HepG2 (cell line): ENCODE measurements at regions not wholly inside any gene's neighbourhood (a gene's known extent, or its start where the extent isn't known, plus 50 kb on each side); places are given as distances from the start of the nearest gene placed in this dataset.

Experiments used
- ATAC-seq: fragments of 200-7000 bp; cut with Tn5 transposase; 3 replicates; pipeline ENCODE4 v1.9.1; 2020; ENCODE audit warnings: mild to moderate bottlenecking, moderate library complexity
- BruUV-seq: library from RNA; stranded (reverse); fragments of 400-500 nt; replicated peaks from 2 replicates; lab custom pipeline; 2021; lab: Mats Ljungman, UMichigan
- CTCF ChIA-PET: fragments of 300-600 bp; formaldehyde crosslinking; extraction: SDS; loops from one replicate; lab custom pipeline; 2021; ENCODE audit warnings: low total read pairs, inconsistent platforms, low intra/inter-chr PET ratio; lab: Yijun Ruan, JAX
- POLR2A ChIA-PET: fragments of 350-600 bp; sonication (Branson Sonifier 250); formaldehyde crosslinking; loops from one replicate; lab custom pipeline; 2020; ENCODE audit warnings: antibody characterized with exemption, inconsistent platforms; lab: Yijun Ruan, JAX
- DNase-seq: peaks from one replicate; pipeline ENCODE4 v3.0.0-alpha.2; 2015; ENCODE audit warnings: low spot score
- FAIRE-seq: peaks from 3 replicates; lab custom pipeline; 2011; peaks lifted over from hg19 to GRCh38; lab: Jason Lieb, UNC
- H2AFZ ChIP-seq: one replicate; pipeline ENCODE4 v1.6.1; 2011; ENCODE audit warnings: low read length, inconsistent platforms
- H3K27ac ChIP-seq: fragments of 300-600 bp; 3 replicates; pipeline ENCODE4 v1.8.0; 2011; ENCODE audit warnings: mixed run types, mild to moderate bottlenecking, mixed read lengths, low read length, inconsistent platforms; ENCODE audit not compliant: insufficient read depth; ENCODE audit errors: extremely low read length
- H3K27me3 ChIP-seq, 2 experiments: fragments of 200-600 bp in 1 of 2; 2 replicates in 1 of 2; 3 replicates in 1 of 2; pipeline versions ENCODE4 v1.6.0 to v1.8.0; 2011; ENCODE audit warnings: low read length in 2 of 2, mild to moderate bottlenecking in 2 of 2, moderate library complexity in 2 of 2, inconsistent platforms in 1 of 2; ENCODE audit not compliant: insufficient read depth in 2 of 2, control insufficient read depth in 1 of 2
- H3K36me3 ChIP-seq, 2 experiments: fragments of 200-600 bp in 1 of 2; replicated peaks in 1 of 2; 2 replicates in 1 of 2; 3 replicates in 1 of 2; pipeline versions ENCODE4 v1.5.1 to v1.8.0; 2011; ENCODE audit warnings: low read length in 2 of 2, inconsistent platforms in 1 of 2; ENCODE audit not compliant: insufficient read depth in 2 of 2, control insufficient read depth in 1 of 2
- H3K4me1 ChIP-seq: 2 replicates; pipeline ENCODE4 v1.5.1; 2012; ENCODE audit warnings: low read length, inconsistent platforms; ENCODE audit not compliant: insufficient read depth
- H3K4me2 ChIP-seq: 2 replicates; pipeline ENCODE4 v1.6.0; 2011; ENCODE audit warnings: low read depth, low read length, inconsistent platforms
- H3K4me3 ChIP-seq, 3 experiments: fragments of 200-600 bp in 1 of 3; sonication (generic), shearing (Covaris generic) in 1 of 3; replicated peaks in 1 of 3; 2 replicates each; pipeline ENCODE4 v1.5.1; 2011 to 2016; ENCODE audit warnings: low read length in 3 of 3, inconsistent platforms in 2 of 3, low read depth in 2 of 3, mild to moderate bottlenecking in 2 of 3, control low read depth in 1 of 3, mixed read lengths in 1 of 3; ENCODE audit not compliant: insufficient read depth in 1 of 3
- H3K79me2 ChIP-seq: one replicate; pipeline ENCODE4 v1.6.1; 2011; ENCODE audit warnings: low read length, inconsistent platforms; ENCODE audit not compliant: insufficient read depth
- H3K9ac ChIP-seq: 2 replicates; pipeline ENCODE4 v1.6.0; 2011; ENCODE audit warnings: mild to moderate bottlenecking, low read depth, low read length, inconsistent platforms; ENCODE audit not compliant: insufficient read depth
- H3K9me3 ChIP-seq: 2 replicates; pipeline ENCODE4 v1.5.1; 2012; ENCODE audit warnings: mild to moderate bottlenecking, low read length
- H4K20me1 ChIP-seq: 2 replicates; pipeline ENCODE4 v1.6.0; 2011; ENCODE audit warnings: inconsistent platforms, mild to moderate bottlenecking, low read length, moderate library complexity; ENCODE audit not compliant: insufficient read depth
- ATAD3A ChIP-seq: sonication (generic); formaldehyde crosslinking; IDR thresholded peaks from 2 replicates; pipeline ENCODE4 v1.4.0; 2020; ENCODE audit warnings: missing genetic modification reagents
- FOXC1 ChIP-seq: sonication (generic); formaldehyde crosslinking; IDR thresholded peaks from 2 replicates; pipeline ENCODE4 v1.8.0; 2022; ENCODE audit warnings: mild to moderate bottlenecking, missing genetic modification reagents, borderline replicate concordance
- NFE2 ChIP-seq: sonication (generic); formaldehyde crosslinking; IDR thresholded peaks from 2 replicates; pipeline ENCODE4 v1.4.0; 2020; ENCODE audit warnings: missing genetic modification reagents
- PAWR ChIP-seq: sonication (generic); formaldehyde crosslinking; IDR thresholded peaks from 2 replicates; pipeline ENCODE4 v1.4.0; 2020; ENCODE audit warnings: missing genetic modification reagents, mild to moderate bottlenecking, borderline replicate concordance
- ZNF101 ChIP-seq: sonication (generic); formaldehyde crosslinking; IDR thresholded peaks from 2 replicates; pipeline ENCODE4 v1.4.0; 2020; ENCODE audit warnings: mild to moderate bottlenecking, low read depth, missing genetic modification reagents, borderline replicate concordance
- ZSCAN30 ChIP-seq: sonication (generic); formaldehyde crosslinking; IDR thresholded peaks from 2 replicates; pipeline ENCODE4 v1.5.0; 2020; ENCODE audit warnings: mild to moderate bottlenecking, missing genetic modification reagents
- WGBS: methylation state at CpG from one replicate; pipeline ENCODE4 v1.1.6; 2017; ENCODE audit warnings: low lambda C conversion rate; 5-methylcytosine and 5-hydroxymethylcytosine counted together
- in situ Hi-C: cut with HindIII; loops from 2 replicates; pipeline ENCODE4 v1.10.0; 2017; ENCODE audit warnings: low pct_unique_long_range_greater_than_20kb; ENCODE audit not compliant: extremely low pct_ligation_motif_present
- intact Hi-C: fragments of 100-400 bp; cut with micrococcal nuclease; formaldehyde crosslinking; loops from one replicate; pipeline ENCODE4 v1.10.0; 2022; ENCODE audit not compliant: unreplicated experiment
- TF ChIP-seq, protein P1 (sequence below): sonication (generic); formaldehyde crosslinking; IDR thresholded peaks from 2 replicates; pipeline ENCODE4 v1.4.0; 2020; ENCODE audit warnings: mild to moderate bottlenecking, missing genetic modification reagents
- TF ChIP-seq, protein P2 (sequence below): fragments of 450-650 bp; IDR thresholded peaks from 2 replicates; pipeline ENCODE4 v1.6.1; 2017
- TF ChIP-seq, protein P3 (sequence below): sonication (generic); formaldehyde crosslinking; IDR thresholded peaks from 2 replicates; pipeline ENCODE4 v1.4.0; 2020; ENCODE audit warnings: missing genetic modification reagents

DNA sequence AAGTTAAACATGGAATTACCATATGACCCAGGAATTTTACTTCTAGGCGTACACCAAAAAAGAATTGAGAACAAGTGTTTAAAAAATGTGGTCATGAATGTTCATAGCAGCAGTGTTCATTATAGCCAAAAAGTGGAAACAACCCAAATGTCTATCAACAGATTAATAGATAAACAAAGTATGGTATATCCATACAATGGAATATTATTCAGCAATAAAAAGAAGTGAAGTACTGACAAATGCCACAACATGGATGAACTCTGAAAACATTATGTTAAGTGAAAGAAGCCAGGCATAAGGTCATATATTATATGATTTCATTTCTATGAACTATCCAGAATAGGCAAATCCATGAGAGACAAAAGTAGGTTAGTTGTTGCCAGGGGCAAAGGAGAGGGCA lies 141.7 kb upstream of the NAV2 start (continued):
- TF ChIP-seq, protein P1, sequence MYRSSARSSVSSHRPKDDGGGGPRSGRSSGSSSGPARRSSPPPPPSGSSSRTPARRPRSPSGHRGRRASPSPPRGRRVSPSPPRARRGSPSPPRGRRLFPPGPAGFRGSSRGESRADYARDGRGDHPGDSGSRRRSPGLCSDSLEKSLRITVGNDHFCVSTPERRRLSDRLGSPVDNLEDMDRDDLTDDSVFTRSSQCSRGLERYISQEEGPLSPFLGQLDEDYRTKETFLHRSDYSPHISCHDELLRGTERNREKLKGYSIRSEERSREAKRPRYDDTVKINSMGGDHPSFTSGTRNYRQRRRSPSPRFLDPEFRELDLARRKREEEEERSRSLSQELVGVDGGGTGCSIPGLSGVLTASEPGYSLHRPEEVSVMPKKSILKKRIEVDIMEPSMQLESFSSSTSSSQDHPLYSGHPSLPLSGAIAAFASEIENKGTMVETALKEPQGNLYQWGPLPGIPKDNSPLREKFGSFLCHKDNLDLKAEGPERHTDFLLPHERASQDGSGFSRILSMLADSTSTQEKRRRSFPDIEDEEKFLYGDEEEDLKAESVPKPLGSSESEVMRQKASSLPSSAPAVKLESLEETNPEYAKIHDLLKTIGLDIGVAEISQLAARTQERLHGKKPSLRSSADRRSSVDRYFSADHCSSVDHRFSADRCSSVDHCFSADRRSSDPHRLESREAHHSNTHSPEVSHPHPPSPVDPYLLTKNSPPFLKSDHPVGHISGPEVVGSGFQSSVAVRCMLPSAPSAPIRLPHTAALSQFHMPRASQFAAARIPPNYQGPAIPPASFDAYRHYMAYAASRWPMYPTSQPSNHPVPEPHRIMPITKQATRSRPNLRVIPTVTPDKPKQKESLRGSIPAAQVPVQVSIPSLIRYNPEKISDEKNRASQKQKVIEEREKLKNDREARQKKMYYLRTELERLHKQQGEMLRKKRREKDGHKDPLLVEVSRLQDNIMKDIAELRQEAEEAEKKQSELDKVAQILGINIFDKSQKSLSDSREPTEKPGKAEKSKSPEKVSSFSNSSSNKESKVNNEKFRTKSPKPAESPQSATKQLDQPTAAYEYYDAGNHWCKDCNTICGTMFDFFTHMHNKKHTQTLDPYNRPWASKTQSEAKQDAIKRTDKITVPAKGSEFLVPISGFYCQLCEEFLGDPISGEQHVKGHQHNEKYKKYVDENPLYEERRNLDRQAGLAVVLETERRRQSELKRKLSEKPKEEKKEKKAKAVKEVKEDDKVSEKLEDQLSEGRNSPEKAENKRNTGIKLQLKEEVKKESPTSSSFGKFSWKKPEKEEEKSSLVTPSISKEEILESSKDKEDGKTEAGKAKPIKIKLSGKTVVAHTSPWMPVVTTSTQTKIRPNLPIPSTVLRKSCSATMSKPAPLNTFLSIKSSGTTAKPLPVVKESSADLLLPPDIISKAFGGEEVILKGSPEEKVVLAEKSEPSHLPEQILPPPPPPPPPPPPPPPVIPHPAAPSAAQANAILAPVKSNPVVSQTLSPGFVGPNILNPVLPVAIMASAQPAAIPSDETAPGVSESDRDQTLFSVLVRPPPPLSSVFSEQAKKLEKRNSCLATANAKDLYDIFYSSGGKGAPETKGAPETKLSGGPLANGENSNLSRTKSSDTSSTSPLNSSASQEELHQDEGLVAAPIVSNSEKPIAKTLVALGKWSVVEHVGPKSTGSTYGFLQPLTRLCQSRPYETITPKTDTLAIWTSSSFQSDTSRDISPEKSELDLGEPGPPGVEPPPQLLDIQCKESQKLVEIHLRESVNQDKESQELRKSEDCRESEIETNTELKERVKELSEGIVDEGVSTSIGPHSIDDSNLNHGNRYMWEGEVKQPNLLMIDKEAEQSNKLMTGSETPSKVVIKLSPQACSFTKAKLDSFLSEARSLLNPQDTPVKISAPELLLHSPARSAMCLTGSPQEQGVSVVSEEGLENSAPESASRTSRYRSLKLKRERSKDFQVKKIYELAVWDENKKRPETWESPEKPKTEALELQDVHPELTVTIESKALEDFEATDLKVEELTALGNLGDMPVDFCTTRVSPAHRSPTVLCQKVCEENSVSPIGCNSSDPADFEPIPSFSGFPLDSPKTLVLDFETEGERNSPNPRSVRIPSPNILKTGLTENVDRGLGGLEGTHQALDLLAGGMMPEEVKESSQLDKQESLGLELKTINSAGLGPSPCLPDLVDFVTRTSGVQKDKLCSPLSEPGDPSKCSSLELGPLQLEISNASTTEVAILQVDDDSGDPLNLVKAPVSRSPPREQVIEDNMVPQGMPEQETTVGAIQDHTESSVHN (CRISPR knock-in tag): no peak
- TF ChIP-seq ZNF101 (no peak), ZSCAN30 (no peak)

DNA sequence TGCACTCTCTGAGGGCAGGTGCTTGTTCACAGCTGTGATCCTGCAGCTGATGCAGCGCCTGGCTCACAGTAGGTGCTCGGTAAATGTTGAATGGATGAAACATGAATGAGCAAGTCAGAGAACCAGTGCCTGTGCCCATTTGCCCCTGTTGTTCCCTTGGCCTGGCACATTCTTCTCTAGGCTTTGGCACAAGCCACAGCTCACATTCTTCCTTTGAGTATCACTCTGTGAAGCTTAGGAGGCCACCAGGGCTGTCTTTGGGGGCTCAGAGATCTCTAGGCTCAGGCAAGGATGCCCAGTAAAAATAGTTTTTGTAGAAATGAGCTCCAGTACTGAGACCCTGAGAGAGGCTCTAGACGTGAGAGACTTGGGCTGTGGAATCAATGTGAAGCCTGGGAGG lies 144.6 kb upstream of the NAV2 start:
- intact Hi-C loops (no loop called here), in situ Hi-C loops (no loop called here)
- no peak overlapping the region for H3K27ac ChIP-seq
- H3K4me2 ChIP-seq: no peak overlapping the region
- no peaks in the 10 kb centered on the region for H3K79me2 ChIP-seq
- no peak overlapping the region for H3K9ac ChIP-seq
- DNase-seq (no peak), ATAC-seq (no peak), FAIRE-seq (no peak)
- H3K36me3 ChIP-seq: no peaks in the 10 kb centered on the region
- ChIA-PET POLR2A (no interaction called here), CTCF (no interaction called here)
- no peaks in the 10 kb centered on the region for H3K4me1 ChIP-seq
- no peak overlapping the region for H3K4me3 ChIP-seq
- H2AFZ ChIP-seq: no peak overlapping the region
- no peaks in the 10 kb centered on the region for H3K9me3 ChIP-seq
- H4K20me1 ChIP-seq: no peaks in the 10 kb centered on the region
- no TSS peak for BruUV-seq
- peaks cover 0 to 17% of the 10 kb centered on the region in 2 experiments for H3K27me3 ChIP-seq
- TF ChIP-seq NFE2 (CRISPR knock-in tag): no peak
- TF ChIP-seq, protein P2, sequence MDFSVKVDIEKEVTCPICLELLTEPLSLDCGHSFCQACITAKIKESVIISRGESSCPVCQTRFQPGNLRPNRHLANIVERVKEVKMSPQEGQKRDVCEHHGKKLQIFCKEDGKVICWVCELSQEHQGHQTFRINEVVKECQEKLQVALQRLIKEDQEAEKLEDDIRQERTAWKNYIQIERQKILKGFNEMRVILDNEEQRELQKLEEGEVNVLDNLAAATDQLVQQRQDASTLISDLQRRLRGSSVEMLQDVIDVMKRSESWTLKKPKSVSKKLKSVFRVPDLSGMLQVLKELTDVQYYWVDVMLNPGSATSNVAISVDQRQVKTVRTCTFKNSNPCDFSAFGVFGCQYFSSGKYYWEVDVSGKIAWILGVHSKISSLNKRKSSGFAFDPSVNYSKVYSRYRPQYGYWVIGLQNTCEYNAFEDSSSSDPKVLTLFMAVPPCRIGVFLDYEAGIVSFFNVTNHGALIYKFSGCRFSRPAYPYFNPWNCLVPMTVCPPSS: no peak
- no peak for TF ChIP-seq FOXC1 (CRISPR knock-in tag)
- TF ChIP-seq PAWR (CRISPR knock-in tag): no peak
- TF ChIP-seq, protein P3, sequence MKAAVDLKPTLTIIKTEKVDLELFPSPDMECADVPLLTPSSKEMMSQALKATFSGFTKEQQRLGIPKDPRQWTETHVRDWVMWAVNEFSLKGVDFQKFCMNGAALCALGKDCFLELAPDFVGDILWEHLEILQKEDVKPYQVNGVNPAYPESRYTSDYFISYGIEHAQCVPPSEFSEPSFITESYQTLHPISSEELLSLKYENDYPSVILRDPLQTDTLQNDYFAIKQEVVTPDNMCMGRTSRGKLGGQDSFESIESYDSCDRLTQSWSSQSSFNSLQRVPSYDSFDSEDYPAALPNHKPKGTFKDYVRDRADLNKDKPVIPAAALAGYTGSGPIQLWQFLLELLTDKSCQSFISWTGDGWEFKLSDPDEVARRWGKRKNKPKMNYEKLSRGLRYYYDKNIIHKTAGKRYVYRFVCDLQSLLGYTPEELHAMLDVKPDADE: no peak
- no peak for TF ChIP-seq ATAD3A (CRISPR knock-in tag)
- WGBS: 0% methylated on average over 3 of the region's 3 CpGs
